SK-MEL-5 (cell line): ENCODE measurements at regions not wholly inside any gene's neighbourhood (a gene's known extent, or its start where the extent isn't known, plus 50 kb on each side); places are given as distances from the start of the nearest gene placed in this dataset.

Source experiments
- DNase-seq: peaks from one replicate; pipeline ENCODE4 v3.0.0-alpha.2; 2016; ENCODE audit warnings: low read depth, low spot score
- in situ Hi-C: cut with HindIII; loops from 2 replicates; pipeline ENCODE4 v1.10.0; 2016; ENCODE audit warnings: low sequenced_read_pairs, high pct_unique_total_duplicates, low pct_unique_long_range_greater_than_20kb

- peak; percentile 17 for DNase-seq
- in situ Hi-C loops: no loop called here
These were observed 990.3 kb upstream of the ZNF722 start for GRCh38 chr7:63008366-63008765.

GRCh38 chr7:63009771-63010170, 988.9 kb upstream of the ZNF722 start:
- in situ Hi-C loops: no loop called here
- no peak for DNase-seq

- no peak for DNase-seq
- in situ Hi-C loops: no loop called here
These were observed 985.9 kb upstream of the ZNF722 start for GRCh38 chr7:63012633-63013183.

- in situ Hi-C loops: no loop called here
- DNase-seq: no peak
These were observed 983.9 kb upstream of the ZNF722 start for GRCh38 chr7:63014792-63015191.

GRCh38 chr7:63023182-63023787, 975.4 kb upstream of the ZNF722 start:
- in situ Hi-C loops: no loop called here
- DNase-seq: no peak

- in situ Hi-C loops: no loop called here
These were observed 974.2 kb upstream of the ZNF722 start for GRCh38 chr7:63024446-63024845.

GRCh38 chr7:63025815-63026214, 972.8 kb upstream of the ZNF722 start:
- in situ Hi-C loops: no loop called here

More at GRCh38 chr7:63024446-63024845, 974.2 kb upstream of the ZNF722 start:
- no peak for DNase-seq

GRCh38 chr7:63027075-63027474, 971.6 kb upstream of the ZNF722 start:
- in situ Hi-C loops: no loop called here
- no peak for DNase-seq

More at GRCh38 chr7:63025815-63026214, 972.8 kb upstream of the ZNF722 start:
- no peak for DNase-seq

GRCh38 chr7:63028376-63029206, 970.1 kb upstream of the ZNF722 start:
- in situ Hi-C loops: no loop called here

GRCh38 chr7:63029207-63029522, 969.5 kb upstream of the ZNF722 start:
- DNase-seq: no peak

More at GRCh38 chr7:63028376-63029206, 970.1 kb upstream of the ZNF722 start:
- DNase-seq: no peak

GRCh38 chr7:63030061-63030460, 968.6 kb upstream of the ZNF722 start:
- in situ Hi-C loops: no loop called here

More at GRCh38 chr7:63029207-63029522, 969.5 kb upstream of the ZNF722 start:
- in situ Hi-C loops: no loop called here

GRCh38 chr7:63031838-63032436, 966.7 kb upstream of the ZNF722 start:
- no peak for DNase-seq
- in situ Hi-C loops: no loop called here

More at GRCh38 chr7:63030061-63030460, 968.6 kb upstream of the ZNF722 start:
- DNase-seq: no peak

GRCh38 chr7:63037242-63037641, 961.4 kb upstream of the ZNF722 start:
- in situ Hi-C loops: no loop called here
- no peak for DNase-seq

GRCh38 chr7:63038987-63039386, 959.7 kb upstream of the ZNF722 start:
- in situ Hi-C loops: no loop called here
- DNase-seq: no peak

GRCh38 chr7:63039882-63040281, 958.8 kb upstream of the ZNF722 start:
- in situ Hi-C loops: no loop called here
- DNase-seq: no peak

GRCh38 chr7:63040336-63040735, 958.3 kb upstream of the ZNF722 start:
- in situ Hi-C loops: no loop called here
- DNase-seq: no peak

- DNase-seq: no peak
- in situ Hi-C loops: no loop called here
These were observed 957.6 kb upstream of the ZNF722 start for GRCh38 chr7:63040966-63041610.

GRCh38 chr7:63041786-63042185, 956.9 kb upstream of the ZNF722 start:
- DNase-seq: no peak
- in situ Hi-C loops: no loop called here
